ENCODE measurements at regions not wholly inside any gene's neighbourhood (a gene's known extent, or its start where the extent isn't known, plus 50 kb on each side); places are given as distances from the start of the nearest gene placed in this dataset.

DNA sequence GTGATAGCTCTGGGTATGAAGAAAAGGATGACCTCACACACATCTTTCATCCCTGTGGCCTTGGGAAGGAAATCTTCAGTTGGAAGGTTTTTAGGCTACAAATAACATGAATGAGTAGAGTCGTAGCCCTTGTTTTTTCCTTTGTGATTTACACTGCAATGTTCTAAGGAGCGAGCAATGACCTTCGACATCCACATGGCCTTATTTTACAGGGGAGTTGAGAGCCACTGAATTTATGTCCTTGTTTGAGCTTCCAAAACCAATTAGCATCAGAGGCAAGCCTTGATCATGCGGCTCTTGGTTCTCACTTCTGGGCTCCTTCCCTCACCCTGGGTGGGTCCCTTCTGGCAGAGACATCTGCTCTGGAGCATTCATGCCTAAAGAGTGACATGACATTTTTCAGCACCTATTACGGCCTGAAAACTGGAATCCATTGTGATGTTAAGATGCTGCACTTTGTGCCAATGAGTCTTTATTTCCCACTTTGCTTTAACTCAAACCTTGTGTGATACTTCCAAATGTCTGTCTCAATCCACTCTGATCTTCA, 70.5 kb upstream of the RUNX1 start:
- TF ChIP-seq, protein P1, sequence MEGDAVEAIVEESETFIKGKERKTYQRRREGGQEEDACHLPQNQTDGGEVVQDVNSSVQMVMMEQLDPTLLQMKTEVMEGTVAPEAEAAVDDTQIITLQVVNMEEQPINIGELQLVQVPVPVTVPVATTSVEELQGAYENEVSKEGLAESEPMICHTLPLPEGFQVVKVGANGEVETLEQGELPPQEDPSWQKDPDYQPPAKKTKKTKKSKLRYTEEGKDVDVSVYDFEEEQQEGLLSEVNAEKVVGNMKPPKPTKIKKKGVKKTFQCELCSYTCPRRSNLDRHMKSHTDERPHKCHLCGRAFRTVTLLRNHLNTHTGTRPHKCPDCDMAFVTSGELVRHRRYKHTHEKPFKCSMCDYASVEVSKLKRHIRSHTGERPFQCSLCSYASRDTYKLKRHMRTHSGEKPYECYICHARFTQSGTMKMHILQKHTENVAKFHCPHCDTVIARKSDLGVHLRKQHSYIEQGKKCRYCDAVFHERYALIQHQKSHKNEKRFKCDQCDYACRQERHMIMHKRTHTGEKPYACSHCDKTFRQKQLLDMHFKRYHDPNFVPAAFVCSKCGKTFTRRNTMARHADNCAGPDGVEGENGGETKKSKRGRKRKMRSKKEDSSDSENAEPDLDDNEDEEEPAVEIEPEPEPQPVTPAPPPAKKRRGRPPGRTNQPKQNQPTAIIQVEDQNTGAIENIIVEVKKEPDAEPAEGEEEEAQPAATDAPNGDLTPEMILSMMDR (IDR thresholded peaks at IDR 0.05) = no peak
- no peak for DNase-seq (ENCODE audit: low spot score)
- no peak for ATAC-seq (ENCODE audit: low FRiP score)

DNA sequence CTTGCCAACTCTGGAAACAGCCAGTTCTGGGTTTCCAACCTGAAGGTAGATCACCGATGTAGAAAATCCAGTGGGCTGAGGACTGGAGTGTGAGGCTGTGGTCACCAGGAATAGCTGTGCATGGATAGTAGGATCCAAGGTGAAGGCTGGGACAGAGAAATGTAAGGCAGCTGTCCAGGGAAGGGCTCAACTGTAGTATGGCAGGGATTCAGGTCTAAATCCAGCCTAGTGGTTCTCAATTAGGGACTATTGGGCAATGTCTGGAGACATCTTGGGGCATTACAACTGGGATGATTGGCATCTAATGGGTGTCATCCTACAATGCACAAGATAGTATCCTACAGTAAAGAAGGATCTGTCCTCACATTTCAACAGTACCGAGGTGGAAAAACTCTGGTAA, 67.7 kb upstream of the RUNX1 start:
- TF ChIP-seq, protein P1 (IDR thresholded peaks at IDR 0.05) = no peak
- ATAC-seq (ENCODE audit: low FRiP score) (no peak), DNase-seq (ENCODE audit: low spot score) (no peak)

DNA sequence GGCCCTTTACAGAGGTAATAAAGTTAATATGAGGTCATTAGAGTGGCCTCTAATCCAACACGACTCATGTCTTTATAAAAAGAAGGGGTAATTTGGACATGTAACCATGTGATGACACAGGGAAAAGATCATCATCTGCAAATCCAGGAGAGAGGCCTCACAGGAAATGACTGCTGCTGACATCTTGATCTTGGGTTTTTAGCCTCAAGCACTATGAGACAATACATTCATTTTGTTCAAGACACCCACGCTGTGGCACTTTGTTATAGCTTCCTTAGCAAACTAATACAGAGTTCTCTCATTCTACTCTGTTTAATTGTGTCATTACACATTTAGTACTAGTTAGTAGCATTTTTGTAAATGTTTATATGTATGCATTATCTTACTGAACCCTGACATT, 64.0 kb upstream of the RUNX1 start:
- ATAC-seq (ENCODE audit: low FRiP score) (no peak), DNase-seq (ENCODE audit: low spot score) (no peak)
- TF ChIP-seq, protein P1 (IDR thresholded peaks at IDR 0.05) = no peak

DNA sequence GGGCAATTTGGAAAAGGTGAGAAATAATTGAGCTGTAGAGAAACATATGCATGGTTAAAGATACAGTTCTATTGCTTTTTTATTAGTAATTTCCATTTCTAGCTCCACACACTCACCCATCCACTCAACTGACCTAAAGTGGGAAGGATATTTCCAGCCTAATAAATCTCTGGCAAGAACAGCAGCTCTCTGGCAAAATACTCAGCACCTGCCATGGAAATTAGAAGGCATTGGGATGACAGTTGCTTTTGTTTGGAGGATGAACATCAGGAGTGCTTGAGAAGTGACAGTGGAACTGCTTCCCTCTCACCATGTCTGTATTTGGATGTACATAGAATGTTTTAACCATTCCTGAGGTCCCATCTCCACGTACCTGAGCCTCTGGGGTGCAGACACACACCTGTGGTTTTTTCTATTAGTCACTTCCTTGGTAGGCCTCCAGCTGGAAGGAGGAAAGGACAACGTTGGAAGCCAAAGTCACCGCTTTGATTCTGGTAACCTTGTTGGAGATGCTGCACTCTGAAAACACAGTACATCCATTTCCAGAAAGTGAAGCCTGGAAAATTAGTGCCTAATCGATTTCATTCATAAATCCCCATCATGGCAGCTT, 62.3 kb upstream of the RUNX1 start:
- DNase-seq (ENCODE audit: low spot score) (no peak), ATAC-seq (ENCODE audit: low FRiP score) (no peak)
- TF ChIP-seq, protein P1 (IDR thresholded peaks at IDR 0.05) = no peak

DNA sequence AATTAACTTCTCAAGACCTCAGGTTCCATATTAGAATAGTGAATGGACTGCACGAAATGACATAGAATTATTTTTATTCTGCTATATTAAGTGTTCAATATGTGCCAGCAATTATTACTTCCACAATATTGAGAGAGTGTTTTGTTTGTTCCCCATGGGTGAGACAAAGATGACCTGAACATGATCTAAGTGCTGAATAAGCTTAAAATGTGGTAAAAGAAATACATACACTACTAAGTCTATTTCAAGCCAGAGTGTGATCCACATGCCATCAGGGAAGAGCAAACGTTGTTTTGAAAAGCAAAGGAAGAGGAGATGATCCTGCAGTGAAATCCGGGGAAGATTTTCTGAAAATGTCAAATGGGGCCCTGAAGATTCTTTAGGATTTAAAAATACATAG, 59.8 kb upstream of the RUNX1 start:
- TF ChIP-seq, protein P1 (IDR thresholded peaks at IDR 0.05) = no peak
- ATAC-seq (ENCODE audit: low FRiP score) = no peak
- no peak for DNase-seq (ENCODE audit: low spot score)

DNA sequence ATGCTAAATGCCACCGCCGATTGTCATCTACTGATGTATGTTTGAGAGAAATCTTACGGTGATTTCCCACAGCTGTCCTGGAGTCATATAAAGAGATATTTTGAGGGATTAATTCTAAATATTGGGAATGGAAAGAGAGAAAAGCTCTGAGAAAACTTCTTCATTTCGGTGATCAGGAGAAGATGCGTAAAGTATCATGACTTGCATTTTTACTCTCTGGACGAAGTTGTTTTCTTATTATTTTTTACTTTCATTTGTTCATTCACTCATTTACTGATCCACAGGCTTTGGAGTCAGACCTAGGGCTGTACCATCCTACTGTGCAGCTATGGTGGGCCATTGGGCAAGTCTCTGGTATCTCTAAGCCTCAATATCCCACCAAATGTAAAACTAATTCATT, 58.4 kb upstream of the RUNX1 start:
- DNase-seq (ENCODE audit: low spot score) = no peak
- no peak for ATAC-seq (ENCODE audit: low FRiP score)
- TF ChIP-seq, protein P1 (IDR thresholded peaks at IDR 0.05) = no peak

DNA sequence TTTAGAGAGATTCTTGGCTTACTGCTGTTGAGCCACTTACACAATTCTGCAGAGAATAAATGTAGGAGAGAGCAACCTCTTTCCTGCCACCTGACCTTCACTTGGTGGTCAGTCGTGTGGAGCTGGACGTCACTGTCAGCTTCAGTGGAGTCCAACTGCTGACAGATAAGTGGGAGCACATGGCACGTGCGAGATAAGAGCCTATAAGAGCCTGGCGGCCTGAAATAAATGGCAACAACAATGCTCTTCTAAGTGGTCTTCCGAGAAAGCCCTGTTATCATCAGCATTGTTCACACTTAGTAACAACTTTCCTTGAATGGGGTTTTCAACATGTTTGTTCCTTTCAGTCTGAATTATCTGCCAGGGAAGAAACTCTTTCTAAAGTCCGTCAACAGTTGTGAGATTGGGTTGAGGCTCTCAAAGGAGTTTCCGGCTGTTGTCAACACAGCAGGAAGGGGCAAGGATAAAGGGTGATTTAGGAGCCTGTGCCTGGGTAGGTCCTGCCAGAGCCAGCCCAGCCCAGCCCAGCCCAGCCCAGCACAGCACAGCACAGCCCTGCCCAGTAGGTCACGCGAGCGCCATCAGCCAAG, 57.2 kb upstream of the RUNX1 start:
- DNase-seq (ENCODE audit: low spot score) (no peak), ATAC-seq (ENCODE audit: low FRiP score) (no peak)
- TF ChIP-seq, protein P1 (IDR thresholded peaks at IDR 0.05) = no peak
